Spinal cord (tissue), 9 donors: ENCODE measurements at regions not wholly inside any gene's neighbourhood (a gene's known extent, or its start where the extent isn't known, plus 50 kb on each side); places are given as distances from the start of the nearest gene placed in this dataset.
A peak's percentile ranks its signal among the peaks of the same experiment; 100 is the strongest.

Experiments used
- DNase-seq, 6 donors: peaks; one replicate each; pipeline versions ENCODE4 v3.0.0 to v3.0.0-alpha.2; 2013 to 2015; ENCODE audit warnings: low spot score in 6 of 6, low read depth in 4 of 6
- H3K27ac ChIP-seq: one replicate; pipeline ENCODE4 v1.5.1; 2013; ENCODE audit warnings: low read depth, low read length, control low read depth
- H3K27me3 ChIP-seq: one replicate; pipeline ENCODE4 v1.6.1; 2013; ENCODE audit warnings: low read length; ENCODE audit not compliant: control insufficient read depth, insufficient read depth
- H3K36me3 ChIP-seq: one replicate; pipeline ENCODE4 v1.6.1; 2013; ENCODE audit warnings: low read length; ENCODE audit not compliant: control insufficient read depth, insufficient read depth
- H3K4me1 ChIP-seq: one replicate; pipeline ENCODE4 v1.6.1; 2013; ENCODE audit warnings: low read length; ENCODE audit not compliant: control insufficient read depth, insufficient read depth
- H3K4me3 ChIP-seq: one replicate; pipeline ENCODE4 v1.5.1; 2013; ENCODE audit warnings: low read depth, low read length, control low read depth
- H3K9me3 ChIP-seq: one replicate; pipeline ENCODE4 v1.6.1; 2013; ENCODE audit warnings: low read length; ENCODE audit not compliant: control insufficient read depth, insufficient read depth
- WGBS: methylation state at CpG from one replicate; pipeline ENCODE4 v1.1.5; 2013; ENCODE audit warnings: missing lambda C conversion rate; ENCODE audit not compliant: insufficient coverage; 5-methylcytosine and 5-hydroxymethylcytosine counted together
- donor health status: healthy.

GRCh38 chr4:11028334-11028733, 343.8 kb upstream of the CLNK start:
- no peaks in the 10 kb centered on the region for H3K27me3 ChIP-seq
- H3K27ac ChIP-seq = no peak overlapping the region
- no peak for DNase-seq
- H3K4me3 ChIP-seq = no peak overlapping the region
- H3K36me3 ChIP-seq = no peaks in the 10 kb centered on the region
- H3K9me3 ChIP-seq = no peaks in the 10 kb centered on the region
- WGBS = 68% methylated on average over 3 of the region's 3 CpGs
- H3K4me1 ChIP-seq = no peaks in the 10 kb centered on the region

- Histone ChIP-seq H3K27me3 (no peaks in the 10 kb centered on the region), H3K27ac (peak overlapping the region; percentile 64), H3K4me1 (peaks cover 6% of the 10 kb centered on the region), H3K9me3 (no peaks in the 10 kb centered on the region), H3K4me3 (no peak overlapping the region), H3K36me3 (no peaks in the 10 kb centered on the region)
- WGBS = 12% methylated on average over 3 of the region's 3 CpGs
- DNase-seq = peak; percentile 8 to 85 (median 30)
Observed at GRCh38 chr4:11021333-11021732, 336.8 kb upstream of the CLNK start.

- WGBS = no CpG with 5 or more reads among the region's 8 CpGs
- peaks cover 6% of the 10 kb centered on the region for H3K4me1 ChIP-seq
Observed at GRCh38 chr4:11019451-11020240, 335.1 kb upstream of the CLNK start.

GRCh38 chr4:11014199-11014598, 329.6 kb upstream of the CLNK start:
- no peak for DNase-seq
- no peaks in the 10 kb centered on the region for H3K4me1 ChIP-seq
- no peaks in the 10 kb centered on the region for H3K36me3 ChIP-seq
- no peaks in the 10 kb centered on the region for H3K9me3 ChIP-seq
- no peak overlapping the region for H3K4me3 ChIP-seq
- H3K27me3 ChIP-seq = no peaks in the 10 kb centered on the region
- H3K27ac ChIP-seq = no peak overlapping the region

More at GRCh38 chr4:11019451-11020240, 335.1 kb upstream of the CLNK start:
- DNase-seq = no peak
- Histone ChIP-seq H3K27ac (no peak overlapping the region), H3K9me3 (no peaks in the 10 kb centered on the region), H3K4me3 (no peak overlapping the region), H3K36me3 (no peaks in the 10 kb centered on the region), H3K27me3 (no peaks in the 10 kb centered on the region)

- Histone ChIP-seq H3K27me3 (no peaks in the 10 kb centered on the region), H3K36me3 (no peaks in the 10 kb centered on the region), H3K4me3 (no peak overlapping the region), H3K9me3 (no peaks in the 10 kb centered on the region), H3K27ac (no peak overlapping the region), H3K4me1 (no peaks in the 10 kb centered on the region)
- 100% methylated on average over 1 of the region's 3 CpGs for WGBS
- no peak for DNase-seq
Observed at GRCh38 chr4:11013094-11013664, 328.6 kb upstream of the CLNK start.

- no peaks in the 10 kb centered on the region for H3K36me3 ChIP-seq
- WGBS = no CpG with 5 or more reads among the region's 3 CpGs
- no peaks in the 10 kb centered on the region for H3K27me3 ChIP-seq
- no peak overlapping the region for H3K4me3 ChIP-seq
- no peak for DNase-seq
- H3K9me3 ChIP-seq = no peaks in the 10 kb centered on the region
- H3K27ac ChIP-seq = no peak overlapping the region
- no peaks in the 10 kb centered on the region for H3K4me1 ChIP-seq
Observed at GRCh38 chr4:11011249-11011648, 326.7 kb upstream of the CLNK start.

GRCh38 chr4:11010624-11011023, 326.1 kb upstream of the CLNK start:
- H3K9me3 ChIP-seq = no peaks in the 10 kb centered on the region
- no peaks in the 10 kb centered on the region for H3K4me1 ChIP-seq
- no peak for DNase-seq
- no peak overlapping the region for H3K27ac ChIP-seq
- no peaks in the 10 kb centered on the region for H3K36me3 ChIP-seq
- WGBS = 83% methylated on average over 1 of the region's 2 CpGs
- H3K27me3 ChIP-seq = no peaks in the 10 kb centered on the region
- no peak overlapping the region for H3K4me3 ChIP-seq

GRCh38 chr4:11009281-11009680, 324.7 kb upstream of the CLNK start:
- Histone ChIP-seq H3K4me1 (no peaks in the 10 kb centered on the region), H3K27me3 (no peaks in the 10 kb centered on the region), H3K9me3 (no peaks in the 10 kb centered on the region), H3K27ac (no peak overlapping the region), H3K4me3 (no peak overlapping the region), H3K36me3 (no peaks in the 10 kb centered on the region)
- no CpG with 5 or more reads among the region's 1 CpG for WGBS
- no peak for DNase-seq

- H3K36me3 ChIP-seq = no peaks in the 10 kb centered on the region
- no peak overlapping the region for H3K27ac ChIP-seq
- H3K4me3 ChIP-seq = no peak overlapping the region
- H3K27me3 ChIP-seq = no peaks in the 10 kb centered on the region
- WGBS = 93% methylated on average over 3 of the region's 4 CpGs
- H3K4me1 ChIP-seq = no peaks in the 10 kb centered on the region
- no peak for DNase-seq
- no peaks in the 10 kb centered on the region for H3K9me3 ChIP-seq
Observed at GRCh38 chr4:11005300-11005699, 320.7 kb upstream of the CLNK start.

- whole genome bisulfite sequencing = 84% methylated on average over 5 of the region's 6 CpGs
- DNase-seq = no peak
- Histone ChIP-seq H3K36me3 (no peaks in the 10 kb centered on the region), H3K27ac (no peak overlapping the region), H3K4me3 (no peak overlapping the region), H3K9me3 (no peaks in the 10 kb centered on the region), H3K4me1 (no peaks in the 10 kb centered on the region), H3K27me3 (no peaks in the 10 kb centered on the region)
Observed at GRCh38 chr4:11004818-11005217, 320.2 kb upstream of the CLNK start.
